GM12878 (cell line): ENCODE measurements at regions not wholly inside any gene's neighbourhood (a gene's known extent, or its start where the extent isn't known, plus 50 kb on each side); places are given as distances from the start of the nearest gene placed in this dataset.

Source experiments
- ASH2L ChIP-seq: fragments of 300-600, 200-600 bp; sonication (generic); IDR thresholded peaks from 2 replicates; pipeline ENCODE4 v1.6.1; 2017; ENCODE audit warnings: low read depth, mild to moderate bottlenecking, borderline replicate concordance
- CBFB ChIP-seq: IDR thresholded peaks from 2 replicates; pipeline ENCODE4 v1.6.1; 2016; ENCODE audit warnings: antibody characterized with exemption, low read depth
- CBX5 ChIP-seq: sonication (generic); IDR thresholded peaks from 2 replicates; pipeline ENCODE4 v1.6.1; 2016; ENCODE audit warnings: low read depth, moderate library complexity, mild to moderate bottlenecking, inconsistent platforms
- CHD1 ChIP-seq: IDR thresholded peaks from 2 replicates; pipeline ENCODE4 v1.6.1; 2012; ENCODE audit warnings: low read depth, low read length, improper control_type of control experiment
- EP300 ChIP-seq, 2 experiments: fragments of 150-350 bp in 1 of 2; IDR thresholded peaks; 2 replicates each; pipeline ENCODE4 v1.6.1; 2011 to 2012; ENCODE audit warnings: low read depth in 2 of 2, low read length in 2 of 2, borderline replicate concordance in 1 of 2, improper control_type of control experiment in 1 of 2, inconsistent platforms in 1 of 2; ENCODE audit not compliant: control insufficient read depth in 1 of 2
- JUNB ChIP-seq: IDR thresholded peaks from 2 replicates; pipeline ENCODE4 v1.6.1; 2016; ENCODE audit warnings: antibody characterized with exemption, mild to moderate bottlenecking
- MLLT1 ChIP-seq: fragments of 450-650 bp; IDR thresholded peaks from 2 replicates; pipeline ENCODE4 v1.6.1; 2016; ENCODE audit warnings: mild to moderate bottlenecking
- NFYB ChIP-seq: IDR thresholded peaks from 2 replicates; pipeline ENCODE4 v1.6.1; 2011; ENCODE audit warnings: low read depth, mild to moderate bottlenecking, low read length, improper control_type of control experiment, moderate library complexity; ENCODE audit not compliant: insufficient read depth
- POLR2AphosphoS5 ChIP-seq: IDR thresholded peaks from 2 replicates; pipeline ENCODE4 v1.6.1; 2011; ENCODE audit warnings: mild to moderate bottlenecking, low read length, inconsistent platforms
- RAD21 ChIP-seq: IDR thresholded peaks from 2 replicates; pipeline ENCODE4 v1.6.1; 2011; ENCODE audit warnings: mild to moderate bottlenecking, low read depth, low read length, moderate library complexity; ENCODE audit not compliant: insufficient read depth
- SMC3 ChIP-seq: IDR thresholded peaks from 2 replicates; pipeline ENCODE4 v1.6.1; 2011; ENCODE audit warnings: low read length, improper control_type of control experiment, borderline replicate concordance
- STAT3 ChIP-seq: IDR thresholded peaks from 2 replicates; pipeline ENCODE4 v1.6.1; 2011; ENCODE audit warnings: low read depth, low read length, improper control_type of control experiment
- USF1 ChIP-seq: IDR thresholded peaks from 2 replicates; pipeline ENCODE4 v1.6.1; 2011; ENCODE audit warnings: borderline replicate concordance, low read depth, mild to moderate bottlenecking, moderate library complexity, mixed read lengths, low read length; ENCODE audit not compliant: insufficient read depth; ENCODE audit errors: extremely low read length
- TF ChIP-seq, protein P1 (sequence below): IDR thresholded peaks from 2 replicates; pipeline ENCODE4 v1.6.1; 2011; ENCODE audit warnings: borderline replicate concordance, low read depth, mild to moderate bottlenecking, moderate library complexity, low read length; ENCODE audit not compliant: insufficient read depth, poor library complexity, severe bottlenecking

DNA sequence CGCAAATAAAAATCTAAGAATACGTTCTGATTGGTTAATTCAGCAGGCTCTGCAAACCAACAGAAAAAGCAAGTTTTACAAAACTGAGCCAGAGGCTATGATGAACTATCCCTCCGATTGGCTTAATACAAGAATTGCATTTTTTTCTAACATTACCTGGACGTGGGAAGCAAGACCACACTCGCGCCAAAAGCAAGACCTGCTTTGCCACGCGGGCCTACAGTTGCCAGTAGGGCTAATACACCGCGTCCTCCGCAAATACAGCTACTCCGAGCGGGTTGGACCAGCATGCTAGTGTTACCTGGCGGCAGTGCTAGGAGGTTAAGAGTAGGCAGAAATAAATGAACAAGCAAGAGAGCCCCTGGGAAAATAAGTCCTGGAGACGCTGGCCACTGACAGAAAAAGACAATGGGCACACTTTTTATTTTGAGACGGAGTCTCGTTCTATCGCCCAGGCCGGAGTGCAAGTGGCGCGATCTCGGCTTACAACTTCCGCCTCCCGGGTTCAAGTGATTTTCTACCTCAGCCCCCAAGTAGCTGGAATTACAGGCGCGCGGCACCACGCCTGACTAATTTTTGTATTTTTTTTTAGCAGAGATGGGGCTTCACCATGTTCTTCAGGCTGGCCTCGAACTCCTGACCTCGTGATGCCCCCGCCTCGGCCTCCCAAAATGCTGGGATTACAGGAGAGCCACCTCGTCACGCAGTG lies 131.9 kb upstream of the BTN3A2 start (continued):
- TF ChIP-seq NFYB = peak; percentile 57; the same call in 1 of the 2 replicates
- TF ChIP-seq CBFB = no peak
- TF ChIP-seq JUNB = no peak
- 0 out of 2 replicates have a peak, but pooled peaks have one; percentile 56 for TF ChIP-seq ASH2L
- TF ChIP-seq MLLT1 = peak; percentile 4; the same call in 1 of the 2 replicates
- TF ChIP-seq EP300 (IDR thresholded peaks at IDR 0.05; ENCODE audit: borderline replicate concordance in 1 of 2, control insufficient read depth in 1 of 2, low read depth in 2 of 2, low read length in 2 of 2) = no peak
- no peak for TF ChIP-seq CBX5
- no peak for TF ChIP-seq RAD21
- TF ChIP-seq SMC3 = no peak
- TF ChIP-seq, protein P1, sequence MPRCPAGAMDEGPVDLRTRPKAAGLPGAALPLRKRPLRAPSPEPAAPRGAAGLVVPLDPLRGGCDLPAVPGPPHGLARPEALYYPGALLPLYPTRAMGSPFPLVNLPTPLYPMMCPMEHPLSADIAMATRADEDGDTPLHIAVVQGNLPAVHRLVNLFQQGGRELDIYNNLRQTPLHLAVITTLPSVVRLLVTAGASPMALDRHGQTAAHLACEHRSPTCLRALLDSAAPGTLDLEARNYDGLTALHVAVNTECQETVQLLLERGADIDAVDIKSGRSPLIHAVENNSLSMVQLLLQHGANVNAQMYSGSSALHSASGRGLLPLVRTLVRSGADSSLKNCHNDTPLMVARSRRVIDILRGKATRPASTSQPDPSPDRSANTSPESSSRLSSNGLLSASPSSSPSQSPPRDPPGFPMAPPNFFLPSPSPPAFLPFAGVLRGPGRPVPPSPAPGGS = no peak
- TF ChIP-seq CHD1 = no peak
- no peak for TF ChIP-seq STAT3
- TF ChIP-seq USF1 = no peak
- no peak for TF ChIP-seq POLR2AphosphoS5
